Stimulated activated naive CD4-positive, alpha-beta T cell (primary cell): ENCODE measurements at regions not wholly inside any gene's neighbourhood (a gene's known extent, or its start where the extent isn't known, plus 50 kb on each side); places are given as distances from the start of the nearest gene placed in this dataset.
"Not testable (repeated sequence)": the region's sequence is repeated elsewhere in the genome, so short reads cannot be mapped to it uniquely, and the experiment has no call there.

Experiments
- DNase-seq, 6 experiments: peaks; one replicate each; lab custom pipeline; 2025; lab: John Stamatoyannopoulos, UW

- no peak for DNase-seq
Measured at GRCh38 chr6:163719028-163719742, 304.7 kb downstream of the QKI start.

GRCh38 chr6:163718537-163718936 lies 304.0 kb downstream of the QKI start:
- DNase-seq: no peak

- no peak for DNase-seq
Measured at GRCh38 chr6:163717106-163717764, 302.7 kb downstream of the QKI start.

- no peak for DNase-seq
Measured at GRCh38 chr6:163716690-163717089, 302.2 kb downstream of the QKI start.

GRCh38 chr6:163715846-163716245 lies 301.3 kb downstream of the QKI start:
- no peak for DNase-seq

- DNase-seq: no peak
Measured at GRCh38 chr6:163714179-163714578, 299.7 kb downstream of the QKI start.

GRCh38 chr6:163712981-163713380 lies 298.5 kb downstream of the QKI start:
- no peak for DNase-seq

GRCh38 chr6:163712566-163712961 lies 298.0 kb downstream of the QKI start:
- no peak for DNase-seq

GRCh38 chr6:163711615-163712565 lies 297.4 kb downstream of the QKI start:
- DNase-seq: no peak

GRCh38 chr6:163710532-163711470 lies 296.3 kb downstream of the QKI start:
- no peak for DNase-seq

GRCh38 chr6:163709693-163710092 lies 295.2 kb downstream of the QKI start:
- no peak for DNase-seq

- no peak for DNase-seq
Measured at GRCh38 chr6:163709255-163709654, 294.7 kb downstream of the QKI start.

GRCh38 chr6:163708466-163708865 lies 293.9 kb downstream of the QKI start:
- DNase-seq: no peak

- DNase-seq: no peak
Measured at GRCh38 chr6:163707387-163708355, 293.2 kb downstream of the QKI start.

- no peak for DNase-seq
Measured at GRCh38 chr6:163706500-163707087, 292.1 kb downstream of the QKI start.

- DNase-seq: no peak
Measured at GRCh38 chr6:163705923-163706322, 291.4 kb downstream of the QKI start.

- DNase-seq: no peak
Measured at GRCh38 chr6:163702736-163703135, 288.2 kb downstream of the QKI start.

- no peak for DNase-seq
Measured at GRCh38 chr6:163701762-163702161, 287.2 kb downstream of the QKI start.

GRCh38 chr6:163698086-163698485 lies 283.6 kb downstream of the QKI start:
- DNase-seq: no peak

GRCh38 chr6:163696311-163696710 lies 281.8 kb downstream of the QKI start:
- DNase-seq: not testable (repeated sequence)
